ENCODE measurements at regions not wholly inside any gene's neighbourhood (a gene's known extent, or its start where the extent isn't known, plus 50 kb on each side); places are given as distances from the start of the nearest gene placed in this dataset.

- Histone ChIP-seq H3K4me3 (no peak overlapping the region), H3K27ac (no peak overlapping the region), H3K27me3 (no peaks in the 10 kb centered on the region), H3K4me1 (no peaks in the 10 kb centered on the region), H3K9me3 (no peaks in the 10 kb centered on the region), H3K36me3 (no peaks in the 10 kb centered on the region)
- TF ChIP-seq, protein P1, sequence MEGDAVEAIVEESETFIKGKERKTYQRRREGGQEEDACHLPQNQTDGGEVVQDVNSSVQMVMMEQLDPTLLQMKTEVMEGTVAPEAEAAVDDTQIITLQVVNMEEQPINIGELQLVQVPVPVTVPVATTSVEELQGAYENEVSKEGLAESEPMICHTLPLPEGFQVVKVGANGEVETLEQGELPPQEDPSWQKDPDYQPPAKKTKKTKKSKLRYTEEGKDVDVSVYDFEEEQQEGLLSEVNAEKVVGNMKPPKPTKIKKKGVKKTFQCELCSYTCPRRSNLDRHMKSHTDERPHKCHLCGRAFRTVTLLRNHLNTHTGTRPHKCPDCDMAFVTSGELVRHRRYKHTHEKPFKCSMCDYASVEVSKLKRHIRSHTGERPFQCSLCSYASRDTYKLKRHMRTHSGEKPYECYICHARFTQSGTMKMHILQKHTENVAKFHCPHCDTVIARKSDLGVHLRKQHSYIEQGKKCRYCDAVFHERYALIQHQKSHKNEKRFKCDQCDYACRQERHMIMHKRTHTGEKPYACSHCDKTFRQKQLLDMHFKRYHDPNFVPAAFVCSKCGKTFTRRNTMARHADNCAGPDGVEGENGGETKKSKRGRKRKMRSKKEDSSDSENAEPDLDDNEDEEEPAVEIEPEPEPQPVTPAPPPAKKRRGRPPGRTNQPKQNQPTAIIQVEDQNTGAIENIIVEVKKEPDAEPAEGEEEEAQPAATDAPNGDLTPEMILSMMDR (IDR thresholded peaks at IDR 0.05): no peak
- TF ChIP-seq POLR2A (IDR thresholded peaks at IDR 0.05) (no peak), POLR2AphosphoS5 (IDR thresholded peaks at IDR 0.05) (no peak)
- intact Hi-C loops (cut with DNase I; ENCODE audit: low total_unique reads): no loop called here
- DNase-seq (ENCODE audit: low spot score in 2 of 2): no peak
Measured at GRCh38 chr18:42310956-42311355, 355.9 kb downstream of the PIK3C3 start.

DNA sequence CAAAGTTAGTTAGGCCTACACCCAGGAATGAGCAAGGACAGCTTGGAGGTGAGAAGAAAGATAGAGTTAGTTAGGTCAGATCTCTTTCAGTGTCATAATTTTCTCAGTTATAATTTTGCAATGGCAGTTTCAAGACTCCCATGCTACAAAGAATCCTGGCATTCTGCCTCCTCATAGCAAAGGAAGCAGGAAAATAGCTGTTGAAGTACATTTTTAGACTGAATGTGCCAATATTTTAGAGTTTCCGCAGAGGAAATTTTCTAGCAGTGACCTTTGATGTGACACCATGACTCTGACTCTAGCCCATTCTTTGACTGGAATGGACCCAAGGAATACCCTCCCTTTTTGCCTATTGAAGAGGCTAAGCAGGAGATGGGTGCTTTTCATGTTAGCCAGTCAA is 371.7 kb downstream of the PIK3C3 start:
- H3K4me3 ChIP-seq: no peak overlapping the region
- H3K27ac ChIP-seq: no peak overlapping the region
- H3K36me3 ChIP-seq: no peaks in the 10 kb centered on the region
- intact Hi-C loops (cut with DNase I; ENCODE audit: low total_unique reads): no loop called here
- H3K27me3 ChIP-seq: no peaks in the 10 kb centered on the region
- no peak for DNase-seq (ENCODE audit: low spot score in 2 of 2)
- no peak for TF ChIP-seq POLR2A (IDR thresholded peaks at IDR 0.05)
- TF ChIP-seq POLR2AphosphoS5 (IDR thresholded peaks at IDR 0.05): no peak
- H3K4me1 ChIP-seq: no peaks in the 10 kb centered on the region
- no peaks in the 10 kb centered on the region for H3K9me3 ChIP-seq

DNA sequence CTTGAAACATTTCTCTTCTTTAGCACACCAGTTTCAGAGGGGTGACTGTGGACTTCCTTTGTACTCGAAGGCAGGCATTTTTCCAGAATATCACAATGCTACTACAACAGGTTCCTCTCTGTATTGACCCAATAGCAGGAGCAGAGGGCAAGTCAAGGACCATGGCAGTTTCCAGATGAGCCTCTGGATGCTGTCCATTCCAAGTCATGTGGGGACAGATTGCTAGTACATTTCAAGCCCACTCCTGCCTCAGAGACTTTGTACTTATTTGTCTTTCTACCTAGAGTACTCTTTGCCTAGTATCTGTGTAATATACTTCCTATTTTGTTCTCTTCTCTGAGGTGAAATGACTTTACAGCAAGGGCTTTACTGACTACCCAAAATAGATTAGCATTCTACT is 373.9 kb downstream of the PIK3C3 start:
- Histone ChIP-seq H3K27ac (no peak overlapping the region), H3K4me1 (no peaks in the 10 kb centered on the region), H3K36me3 (no peaks in the 10 kb centered on the region), H3K9me3 (no peaks in the 10 kb centered on the region), H3K27me3 (no peaks in the 10 kb centered on the region), H3K4me3 (no peak overlapping the region)
- TF ChIP-seq POLR2A (IDR thresholded peaks at IDR 0.05) (no peak), POLR2AphosphoS5 (IDR thresholded peaks at IDR 0.05) (no peak)
- TF ChIP-seq, protein P1 (IDR thresholded peaks at IDR 0.05): no peak
- DNase-seq (ENCODE audit: low spot score in 2 of 2): no peak
- intact Hi-C loops (cut with DNase I; ENCODE audit: low total_unique reads): no loop called here

DNA sequence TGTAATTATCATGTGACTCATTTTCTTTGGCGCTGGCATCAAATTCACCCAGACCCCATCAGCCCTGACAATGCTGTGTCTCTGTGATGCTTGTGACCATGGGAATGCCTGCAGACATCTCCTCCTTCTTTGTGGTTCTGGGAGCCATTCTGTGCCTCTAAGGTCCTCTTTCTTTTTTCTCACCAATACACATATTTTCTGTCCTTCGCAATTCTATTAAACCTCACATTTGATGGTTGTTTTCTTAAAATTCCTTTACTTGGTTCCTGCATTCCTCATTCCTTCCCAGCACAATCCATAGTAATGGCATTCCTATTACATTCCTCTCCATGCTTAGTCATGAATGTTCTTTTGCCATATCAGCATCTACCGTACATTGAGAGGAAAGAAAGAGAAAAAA is 375.3 kb downstream of the PIK3C3 start:
- TF ChIP-seq POLR2AphosphoS5 (IDR thresholded peaks at IDR 0.05): no peak
- Histone ChIP-seq H3K36me3 (no peaks in the 10 kb centered on the region), H3K27ac (no peak overlapping the region), H3K9me3 (no peaks in the 10 kb centered on the region), H3K4me1 (no peaks in the 10 kb centered on the region), H3K27me3 (no peaks in the 10 kb centered on the region), H3K4me3 (no peak overlapping the region)
- DNase-seq (ENCODE audit: low spot score in 2 of 2): no peak
- intact Hi-C loops (cut with DNase I; ENCODE audit: low total_unique reads): no loop called here

GRCh38 chr18:42333558-42333957 is 378.5 kb downstream of the PIK3C3 start:
- DNase-seq (ENCODE audit: low spot score in 2 of 2): no peak
- Histone ChIP-seq H3K27ac (no peak overlapping the region), H3K27me3 (no peaks in the 10 kb centered on the region), H3K36me3 (no peaks in the 10 kb centered on the region), H3K4me1 (no peaks in the 10 kb centered on the region), H3K4me3 (no peak overlapping the region), H3K9me3 (peaks cover 0 to 9% of the 10 kb centered on the region in 2 donors)
- TF ChIP-seq POLR2A (IDR thresholded peaks at IDR 0.05): no peak
- no peak for TF ChIP-seq POLR2AphosphoS5 (IDR thresholded peaks at IDR 0.05)
- TF ChIP-seq, protein P1 (IDR thresholded peaks at IDR 0.05): no peak
- intact Hi-C loops (cut with DNase I; ENCODE audit: low total_unique reads): no loop called here

DNA sequence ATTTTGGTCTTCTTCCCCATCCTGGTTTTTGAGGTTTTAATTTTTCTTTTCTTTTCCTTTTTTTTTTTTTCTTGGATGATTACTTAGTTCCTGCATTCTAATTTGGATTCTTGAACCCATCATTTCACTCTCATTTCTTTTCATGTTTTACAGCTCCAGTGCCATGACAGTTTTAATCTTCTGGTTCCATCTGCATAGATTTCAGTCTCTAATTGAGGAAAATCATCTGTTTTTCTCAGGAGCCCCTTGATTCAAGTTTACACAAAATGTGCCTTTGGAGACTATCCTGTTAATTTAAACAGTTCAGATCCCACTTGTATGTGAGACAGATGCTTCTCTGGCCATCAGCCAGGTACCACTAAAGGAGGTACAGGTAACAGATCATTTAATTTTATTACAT is 379.9 kb downstream of the PIK3C3 start:
- intact Hi-C loops (cut with DNase I; ENCODE audit: low total_unique reads): no loop called here
- Histone ChIP-seq H3K36me3 (no peaks in the 10 kb centered on the region), H3K27me3 (no peaks in the 10 kb centered on the region), H3K9me3 (peaks cover 0 to 9% of the 10 kb centered on the region in 2 donors), H3K4me3 (no peak overlapping the region), H3K4me1 (no peaks in the 10 kb centered on the region), H3K27ac (no peak overlapping the region)
- TF ChIP-seq, protein P1 (IDR thresholded peaks at IDR 0.05): no peak
- TF ChIP-seq POLR2A (IDR thresholded peaks at IDR 0.05): no peak
- no peak for TF ChIP-seq POLR2AphosphoS5 (IDR thresholded peaks at IDR 0.05)
- DNase-seq (ENCODE audit: low spot score in 2 of 2): no peak

Data from breast epithelium (tissue), 4 donors.